GM12864 (cell line): ENCODE measurements at regions not wholly inside any gene's neighbourhood (a gene's known extent, or its start where the extent isn't known, plus 50 kb on each side); places are given as distances from the start of the nearest gene placed in this dataset.

Source experiments
- DNase-seq: peaks from one replicate; pipeline ENCODE4 v3.0.0-alpha.2; 2011; ENCODE audit warnings: low read depth
- H3K4me3 ChIP-seq: 2 replicates; pipeline ENCODE4 v1.5.1; 2011; ENCODE audit warnings: mild to moderate bottlenecking, low read depth, low read length, control low read depth
- TF ChIP-seq, protein P1 (sequence below): IDR thresholded peaks from 2 replicates; pipeline ENCODE4 v1.5.1; 2011; ENCODE audit warnings: low read depth, mild to moderate bottlenecking, moderate library complexity, low read length, control low read depth, inconsistent platforms; ENCODE audit errors: missing control alignments

GRCh38 chr2:9700109-9700495, 69.3 kb upstream of the YWHAQ start:
- no peak overlapping the region for H3K4me3 ChIP-seq
- DNase-seq = no peak
- TF ChIP-seq, protein P1, sequence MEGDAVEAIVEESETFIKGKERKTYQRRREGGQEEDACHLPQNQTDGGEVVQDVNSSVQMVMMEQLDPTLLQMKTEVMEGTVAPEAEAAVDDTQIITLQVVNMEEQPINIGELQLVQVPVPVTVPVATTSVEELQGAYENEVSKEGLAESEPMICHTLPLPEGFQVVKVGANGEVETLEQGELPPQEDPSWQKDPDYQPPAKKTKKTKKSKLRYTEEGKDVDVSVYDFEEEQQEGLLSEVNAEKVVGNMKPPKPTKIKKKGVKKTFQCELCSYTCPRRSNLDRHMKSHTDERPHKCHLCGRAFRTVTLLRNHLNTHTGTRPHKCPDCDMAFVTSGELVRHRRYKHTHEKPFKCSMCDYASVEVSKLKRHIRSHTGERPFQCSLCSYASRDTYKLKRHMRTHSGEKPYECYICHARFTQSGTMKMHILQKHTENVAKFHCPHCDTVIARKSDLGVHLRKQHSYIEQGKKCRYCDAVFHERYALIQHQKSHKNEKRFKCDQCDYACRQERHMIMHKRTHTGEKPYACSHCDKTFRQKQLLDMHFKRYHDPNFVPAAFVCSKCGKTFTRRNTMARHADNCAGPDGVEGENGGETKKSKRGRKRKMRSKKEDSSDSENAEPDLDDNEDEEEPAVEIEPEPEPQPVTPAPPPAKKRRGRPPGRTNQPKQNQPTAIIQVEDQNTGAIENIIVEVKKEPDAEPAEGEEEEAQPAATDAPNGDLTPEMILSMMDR = no peak

DNA sequence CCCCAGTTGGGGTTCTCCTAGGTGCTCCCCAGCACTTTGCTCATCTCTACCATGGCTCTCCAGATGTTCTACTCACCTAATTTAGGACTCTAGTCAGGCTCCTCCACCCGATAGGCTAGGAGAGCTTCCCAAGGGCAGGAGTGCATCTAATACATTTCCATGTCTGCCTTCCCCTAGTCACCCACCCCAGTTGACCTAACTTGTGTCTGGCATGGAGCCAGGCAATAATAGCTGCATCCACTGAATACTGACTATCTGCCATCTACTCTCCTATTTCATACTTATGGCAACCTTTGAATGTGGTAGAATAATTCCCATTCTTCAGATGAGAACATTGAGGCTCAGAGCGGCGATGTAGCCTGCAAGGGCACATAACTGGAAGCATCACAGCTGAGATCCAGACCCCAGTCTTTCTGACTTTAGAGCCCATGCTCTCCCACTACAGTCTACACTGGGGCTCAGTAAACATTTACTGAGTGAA, 71.8 kb upstream of the YWHAQ start:
- no peak overlapping the region for H3K4me3 ChIP-seq
- no peak for DNase-seq
- TF ChIP-seq, protein P1 = no peak

DNA sequence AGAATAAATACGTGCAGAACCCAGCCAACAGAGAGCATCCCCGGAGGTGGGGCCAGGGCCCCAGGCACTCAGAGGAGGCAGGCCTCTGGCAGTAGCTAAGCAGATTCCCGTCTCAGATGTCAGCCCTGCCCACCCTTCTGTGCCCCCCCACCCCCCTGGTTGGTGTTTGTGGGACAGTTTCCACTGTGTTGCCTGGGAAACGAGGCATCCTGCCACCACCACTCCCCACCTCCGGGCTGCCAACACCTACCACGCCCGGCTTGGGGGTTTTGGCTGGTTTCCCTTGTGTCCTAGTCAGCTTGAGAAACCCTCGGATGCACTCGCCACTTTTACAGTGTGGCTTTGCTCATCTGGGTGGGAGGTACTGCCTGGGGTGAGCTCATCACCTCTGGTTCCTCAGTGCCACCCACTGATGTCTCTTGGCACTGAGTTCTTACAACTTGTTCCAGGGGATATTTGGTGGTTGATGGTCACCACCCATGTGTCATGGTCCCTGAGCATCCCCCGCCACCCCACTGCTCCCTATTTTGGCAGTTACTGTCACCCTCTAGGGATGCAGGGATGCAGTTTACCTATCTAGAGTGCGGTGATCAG, 72.4 kb upstream of the YWHAQ start:
- TF ChIP-seq, protein P1 = no peak
- DNase-seq = no peak
- H3K4me3 ChIP-seq = no peak overlapping the region

GRCh38 chr2:9703701-9704221, 73.0 kb upstream of the YWHAQ start:
- TF ChIP-seq, protein P1 = no peak
- H3K4me3 ChIP-seq = no peak overlapping the region
- no peak for DNase-seq

- no peak overlapping the region for H3K4me3 ChIP-seq
- TF ChIP-seq, protein P1 = no peak
- DNase-seq = no peak
These were observed 73.8 kb upstream of the YWHAQ start for GRCh38 chr2:9704600-9704999.

GRCh38 chr2:9705196-9705595, 74.4 kb upstream of the YWHAQ start:
- TF ChIP-seq, protein P1 = no peak
- DNase-seq = no peak
- H3K4me3 ChIP-seq = no peak overlapping the region

DNA sequence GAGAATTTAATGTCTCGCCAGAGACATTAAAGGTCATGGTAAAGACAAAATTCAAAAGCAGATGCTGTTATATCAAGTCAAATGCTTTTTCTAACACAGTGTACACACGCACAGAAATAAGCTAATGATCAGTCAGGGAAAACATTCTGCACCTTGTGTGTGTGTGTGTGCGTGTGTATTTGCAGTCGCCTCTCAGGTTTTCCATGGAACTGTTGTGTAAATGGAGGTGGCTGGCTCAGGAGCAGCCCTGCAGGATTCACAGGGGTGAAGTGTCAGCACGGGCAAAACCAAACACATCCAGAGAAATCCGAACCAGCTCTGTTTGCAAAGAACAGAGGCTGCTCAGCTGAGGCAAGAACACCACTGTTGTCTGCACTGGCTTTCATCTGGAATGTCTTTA, 76.2 kb upstream of the YWHAQ start:
- DNase-seq = no peak
- no peak overlapping the region for H3K4me3 ChIP-seq
- TF ChIP-seq, protein P1 = no peak
